ENCODE measurements at regions not wholly inside any gene's neighbourhood (a gene's known extent, or its start where the extent isn't known, plus 50 kb on each side); places are given as distances from the start of the nearest gene placed in this dataset.

DNA sequence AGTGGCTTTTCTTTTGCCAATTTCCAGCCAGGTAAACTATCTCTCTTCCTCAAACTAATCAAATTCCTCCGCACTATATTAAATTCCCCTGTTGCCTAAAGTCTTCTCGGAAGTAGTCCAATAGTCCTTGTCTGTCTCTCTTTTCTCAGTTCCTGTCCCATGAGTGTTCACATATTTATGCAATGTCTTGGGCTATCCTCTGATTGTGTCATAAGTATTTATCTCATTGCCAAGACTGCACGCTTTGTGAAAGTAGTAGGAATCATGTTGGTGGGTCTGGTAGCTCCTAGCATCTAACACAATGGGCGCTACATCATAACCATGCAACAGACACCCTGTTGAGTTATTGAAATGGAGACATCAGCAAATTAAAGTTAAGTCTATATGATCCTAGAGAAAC is 59.9 kb upstream of the POU3F3 start:
- no peaks in the 10 kb centered on the region for H3K27me3 ChIP-seq
- ATAC-seq (no peak), DNase-seq (no peak)
- no peaks in the 10 kb centered on the region for H3K9me3 ChIP-seq
- TF ChIP-seq CTCF (IDR thresholded peaks at IDR 0.05) (no peak), POLR2A (IDR thresholded peaks at IDR 0.05) (no peak)
- no peaks in the 10 kb centered on the region for H3K36me3 ChIP-seq
- no peak overlapping the region for H3K27ac ChIP-seq
- WGBS (ENCODE audit: insufficient coverage, low coverage, low lambda C conversion rate, missing lambda C conversion rate): 54% methylated on average over 4 of the region's 4 CpGs
- no peaks in the 10 kb centered on the region for H3K4me1 ChIP-seq
- intact Hi-C loops (cut with DNase I): no loop called here
- H3K4me3 ChIP-seq: no peak overlapping the region

DNA sequence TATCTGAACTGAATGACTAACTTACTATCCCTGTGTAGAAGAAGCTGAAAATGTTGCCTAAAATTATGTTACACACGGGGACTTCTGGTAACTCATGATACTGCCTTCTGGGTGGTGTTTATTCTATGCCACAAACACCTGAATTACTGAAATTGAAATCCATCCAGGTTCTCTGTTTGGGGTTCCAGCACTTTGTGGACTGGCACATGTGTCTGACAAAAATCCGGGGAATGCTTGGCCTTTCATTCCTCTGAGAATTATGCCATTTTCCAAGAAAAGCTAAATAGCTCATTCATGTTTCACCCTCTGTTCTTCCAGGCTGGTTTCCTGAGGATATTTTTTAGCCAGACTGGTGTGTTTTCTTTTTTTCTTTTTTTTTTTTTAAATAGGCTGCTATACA is 59.5 kb upstream of the POU3F3 start:
- WGBS (ENCODE audit: insufficient coverage, low coverage, low lambda C conversion rate, missing lambda C conversion rate): 41% methylated on average over 2 of the region's 2 CpGs
- DNase-seq: no peak
- Histone ChIP-seq H3K4me1 (no peaks in the 10 kb centered on the region), H3K27me3 (no peaks in the 10 kb centered on the region), H3K4me3 (no peak overlapping the region), H3K27ac (no peak overlapping the region), H3K9me3 (no peaks in the 10 kb centered on the region), H3K36me3 (no peaks in the 10 kb centered on the region)
- intact Hi-C loops (cut with DNase I): no loop called here
- TF ChIP-seq CTCF (IDR thresholded peaks at IDR 0.05) (no peak), POLR2A (IDR thresholded peaks at IDR 0.05) (no peak)
- ATAC-seq: no peak

Small RNA genes in the stretch of these regions (small RNA-seq; reads per million reads assigned to genes)
- 0 reads per million in 2 experiments for gene RF00139
- 0 reads per million in 2 experiments for gene RF02091
